Kidney tubule cell (primary cell): ENCODE measurements at regions not wholly inside any gene's neighbourhood (a gene's known extent, or its start where the extent isn't known, plus 50 kb on each side); places are given as distances from the start of the nearest gene placed in this dataset.

ENCODE experiments used
- DNase-seq: peaks from one replicate; pipeline ENCODE4 v3.0.0-alpha.2; 2018; ENCODE audit warnings: low spot score

DNA sequence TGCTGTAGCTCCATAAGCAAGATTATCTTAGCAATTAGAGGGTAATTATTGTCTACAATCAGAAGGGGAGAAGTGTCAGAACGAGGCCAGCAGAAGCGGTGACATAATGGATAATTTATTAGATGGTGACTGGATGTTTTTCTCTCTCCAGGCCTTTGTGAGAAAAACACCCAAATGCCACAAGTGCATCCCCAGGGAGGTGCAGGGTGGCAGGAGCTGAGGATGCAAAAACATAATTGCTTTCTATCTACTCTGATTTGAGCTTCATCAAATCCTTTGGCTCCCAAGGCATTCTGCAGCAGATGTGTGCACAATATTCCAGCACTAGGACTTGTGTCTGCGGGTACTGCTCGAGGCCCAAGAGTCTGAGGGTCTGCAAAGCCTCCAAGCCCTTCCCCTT is 220.1 kb upstream of the SERP2 start:
- no peak for DNase-seq

DNA sequence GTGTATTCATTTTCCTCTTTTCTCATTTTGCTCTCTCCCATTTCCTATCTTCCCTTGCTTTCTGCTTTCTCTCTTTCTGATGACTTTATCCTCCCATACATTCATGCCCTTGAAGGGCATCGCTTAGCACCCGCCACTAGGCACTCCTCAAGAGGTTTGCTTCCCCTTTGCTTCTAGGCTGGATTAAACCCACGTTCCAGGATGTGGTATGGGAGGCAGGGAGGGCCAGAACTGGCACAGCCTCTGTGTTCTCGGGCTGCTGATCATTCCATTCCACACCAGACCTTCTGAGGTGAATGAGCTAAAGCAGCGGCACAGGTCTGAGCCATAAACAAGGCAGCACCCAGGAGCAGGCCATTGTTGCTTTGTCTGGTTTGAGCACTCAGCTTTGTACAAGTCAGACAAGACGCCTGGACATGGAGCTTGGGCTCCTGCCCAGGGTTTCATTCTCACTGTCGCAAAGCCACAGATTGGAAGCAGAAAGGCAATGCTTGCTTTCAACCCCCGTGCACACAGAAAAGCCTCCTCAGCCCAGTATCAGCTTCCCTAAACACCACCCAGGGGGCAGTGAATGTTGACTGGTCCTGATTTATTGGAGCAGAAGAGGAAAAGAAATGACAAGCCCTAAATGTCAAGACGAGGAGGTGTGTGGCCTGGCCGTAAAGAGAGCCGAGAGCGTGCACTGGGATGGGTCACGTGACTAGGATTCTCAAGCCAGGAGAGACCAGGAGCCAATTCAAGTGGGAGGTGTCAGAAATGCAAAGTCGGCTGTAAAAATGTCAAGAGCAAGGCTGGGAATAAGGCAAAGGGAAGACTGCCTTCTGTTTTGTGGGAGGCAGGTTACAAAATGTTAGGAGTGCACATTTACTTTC is 218.0 kb upstream of the SERP2 start:
- DNase-seq, result peak; percentile 15

- no peak for DNase-seq
Observed at GRCh38 chr13:44156294-44156658, 217.3 kb upstream of the SERP2 start.

DNA sequence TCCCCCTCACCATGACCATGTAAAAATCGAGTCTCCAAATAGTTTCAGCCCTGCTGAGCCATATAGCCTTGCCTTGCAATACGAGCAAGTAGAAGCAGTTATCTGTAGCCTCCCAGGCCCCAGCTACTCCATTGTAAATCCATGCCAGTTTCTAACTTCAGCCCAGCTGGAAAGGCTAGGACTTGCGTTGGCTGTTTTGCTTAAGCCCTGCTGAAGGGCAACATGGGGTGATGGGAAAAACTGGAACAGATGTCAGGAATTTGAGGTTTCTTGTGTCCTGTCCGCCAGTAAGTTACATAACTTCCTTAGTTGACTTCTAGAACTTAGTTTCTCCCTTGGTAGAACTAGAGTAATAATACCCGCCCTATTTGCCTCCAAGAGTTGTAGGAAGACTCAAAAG is 216.0 kb upstream of the SERP2 start:
- no peak for DNase-seq

GRCh38 chr13:44158098-44158521 is 215.5 kb upstream of the SERP2 start:
- no peak for DNase-seq

DNA sequence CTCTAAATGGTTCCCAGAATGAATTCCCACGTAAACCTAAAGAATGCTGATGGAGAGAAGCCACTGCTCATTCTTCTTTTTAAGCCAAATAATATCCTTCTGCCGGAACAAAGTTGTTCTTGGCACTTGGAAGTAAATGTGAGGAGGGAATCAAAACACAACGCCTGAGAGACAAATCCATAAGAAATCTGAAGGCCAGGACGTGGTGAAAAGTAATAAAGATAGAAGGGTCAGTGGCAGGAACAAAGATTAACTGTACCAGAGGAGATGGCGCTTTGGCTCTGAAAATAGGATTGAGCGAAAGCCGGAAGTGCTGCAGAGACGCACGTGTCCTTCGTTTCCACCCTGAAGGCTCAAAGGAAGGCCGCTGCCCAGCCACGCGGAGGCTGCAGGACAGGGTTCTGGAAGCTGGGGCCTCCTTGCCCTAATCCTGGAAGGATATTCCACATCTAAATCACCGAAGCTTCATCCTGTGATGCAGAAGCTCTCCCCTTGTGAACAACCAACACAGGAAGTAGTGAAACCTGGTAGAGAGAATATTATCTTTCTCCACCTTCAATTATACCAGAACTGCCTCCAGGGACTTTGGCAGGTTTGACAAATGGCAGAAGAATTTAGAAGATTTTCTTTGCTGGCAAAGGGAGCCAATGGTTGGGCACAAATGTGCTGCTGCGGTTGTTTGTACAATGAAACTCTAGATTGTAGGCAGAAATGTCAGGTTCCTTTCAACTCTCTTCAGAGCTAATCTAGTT is 214.6 kb upstream of the SERP2 start:
- peak; percentile 8 for DNase-seq

DNA sequence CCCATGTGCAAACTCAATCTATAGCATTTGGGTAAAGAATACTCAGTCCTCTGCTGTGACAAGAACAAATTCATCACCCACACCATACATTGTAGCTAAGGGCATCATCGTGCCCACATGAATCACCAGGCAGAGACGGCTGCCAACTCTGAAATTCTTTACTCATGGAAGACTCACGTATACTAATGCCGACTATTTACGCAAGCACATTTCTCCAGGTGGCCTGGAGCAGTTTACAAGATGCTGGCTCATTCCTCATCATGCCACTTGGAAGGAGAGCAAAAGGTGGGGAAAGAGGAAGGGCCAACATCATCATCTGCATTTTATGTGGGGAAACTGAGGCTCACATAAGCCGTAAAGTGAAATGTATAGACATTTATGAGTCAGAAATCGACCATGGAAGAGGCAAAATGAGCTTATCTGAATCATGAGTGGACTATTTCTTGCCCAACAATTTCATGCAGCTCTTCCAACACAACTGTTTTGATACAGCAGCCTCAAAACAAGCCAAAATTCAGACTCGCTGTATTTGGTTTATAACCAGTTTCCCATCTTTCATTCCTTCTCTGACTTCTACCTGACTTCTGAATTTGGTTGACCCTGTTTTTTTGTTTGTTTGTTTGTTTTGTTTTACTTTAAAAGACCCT is 213.9 kb upstream of the SERP2 start:
- DNase-seq, result peak; percentile 34

DNA sequence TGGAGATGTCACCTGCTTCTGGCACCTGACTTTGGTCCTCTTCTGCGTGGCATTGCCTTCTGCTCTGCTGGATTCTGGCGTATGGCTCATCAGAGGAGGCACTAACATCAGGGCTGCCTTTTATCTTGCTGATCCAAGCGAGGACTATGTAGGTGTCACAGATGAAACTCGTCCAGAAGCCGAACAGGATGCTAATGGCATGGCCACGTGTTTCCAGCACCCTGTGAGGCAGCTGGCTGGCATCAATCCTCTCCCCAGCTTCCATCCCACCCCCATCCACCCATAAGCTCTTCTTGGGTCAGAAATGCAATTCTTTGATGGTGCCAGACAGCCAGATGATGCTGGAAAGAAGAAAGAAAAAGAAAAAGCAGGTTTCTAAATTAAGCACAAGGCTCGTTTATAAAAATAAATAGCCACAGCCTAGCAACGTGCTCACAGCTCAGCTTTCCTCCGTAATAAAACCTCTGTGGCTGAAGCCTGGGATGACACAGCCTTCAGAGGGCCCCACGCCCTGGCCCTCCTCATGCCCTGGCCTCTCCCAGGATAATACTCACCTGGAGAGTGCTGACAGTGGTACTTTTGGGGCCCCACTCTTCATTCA is 212.9 kb upstream of the SERP2 start:
- no peak for DNase-seq

DNA sequence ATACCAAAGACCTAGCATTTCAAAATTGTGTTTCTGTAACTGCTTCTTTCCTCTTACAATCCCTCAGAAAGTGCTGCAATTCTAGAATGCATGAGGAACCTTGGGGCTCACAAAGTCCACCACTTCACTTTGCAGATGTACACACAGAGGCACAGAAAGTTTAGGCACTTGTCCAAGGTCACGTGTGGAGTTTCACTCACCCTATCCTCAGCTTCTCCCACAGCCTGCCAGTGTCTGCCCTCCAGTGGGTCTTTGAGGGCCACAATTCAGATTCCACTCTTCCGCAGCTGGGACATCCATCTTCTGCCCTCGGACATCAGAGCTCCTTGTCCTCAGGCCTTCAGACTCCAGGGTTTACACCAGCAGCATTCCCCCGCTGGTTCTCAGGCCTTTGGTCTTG is 210.5 kb upstream of the SERP2 start:
- DNase-seq, result no peak

DNA sequence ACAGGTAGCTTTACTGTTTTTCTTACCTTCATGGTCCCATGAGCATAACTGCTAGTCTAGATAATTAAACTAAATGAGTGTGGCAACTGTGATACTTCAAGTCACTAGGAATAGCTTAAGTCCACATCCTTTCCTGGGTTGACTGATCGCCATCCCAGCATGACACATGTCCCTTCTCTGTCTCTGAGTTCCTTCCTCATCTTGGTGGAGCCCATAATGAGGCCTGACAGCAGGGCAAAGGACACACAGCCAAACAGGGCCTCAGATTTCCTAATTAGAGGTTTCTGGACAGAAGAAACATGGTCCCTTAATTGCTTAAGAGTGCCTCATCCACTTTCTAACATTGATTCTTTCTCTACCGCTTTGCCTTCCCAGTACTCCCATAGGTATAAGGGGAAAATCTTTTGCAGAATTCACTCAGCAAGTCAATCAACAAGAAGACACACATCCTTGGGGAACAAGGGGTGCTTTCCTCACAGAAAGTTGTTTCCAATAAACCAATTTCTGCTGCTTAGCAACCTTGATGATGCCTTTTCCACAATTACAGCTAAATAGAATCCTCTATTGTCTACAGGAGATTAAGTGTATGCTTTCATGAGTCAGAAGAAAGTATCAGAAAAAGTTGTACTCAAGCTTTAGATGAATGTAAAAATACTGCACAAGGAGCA is 208.3 kb upstream of the SERP2 start:
- peak; percentile 51 for DNase-seq

DNA sequence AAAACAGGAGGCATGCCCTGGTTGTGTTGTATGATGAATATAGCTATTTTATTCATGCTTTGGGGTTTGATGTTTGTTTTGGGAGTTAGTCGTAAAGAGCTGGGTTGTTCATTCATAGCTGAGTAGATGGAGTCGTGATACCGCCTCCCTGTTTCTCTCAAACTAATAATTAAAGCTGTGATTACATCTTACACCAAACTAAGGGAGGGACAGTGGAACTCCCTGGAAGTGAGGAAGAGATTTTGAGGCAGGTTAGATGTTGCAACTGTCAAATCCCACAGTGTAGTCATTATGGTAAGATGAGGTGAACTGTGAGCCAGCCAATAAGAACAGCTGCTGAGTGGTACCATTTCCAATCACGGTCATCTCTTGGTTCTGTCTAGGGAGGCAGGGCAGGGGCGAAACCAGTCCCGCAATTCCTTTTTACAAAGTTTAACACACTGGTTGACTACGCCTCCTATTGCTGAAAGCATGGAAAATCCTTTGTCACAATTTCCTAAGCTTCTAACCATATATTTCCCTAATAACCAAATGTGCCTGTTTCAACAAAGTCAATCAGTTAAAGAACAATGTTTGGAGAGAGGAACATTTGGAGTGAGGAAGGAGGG is 207.6 kb upstream of the SERP2 start:
- DNase-seq, result peak; percentile 9

- DNase-seq, result no peak
Observed at GRCh38 chr13:44169018-44169911, 204.4 kb upstream of the SERP2 start.

GRCh38 chr13:44170731-44171130 is 202.9 kb upstream of the SERP2 start:
- DNase-seq, result no peak

DNA sequence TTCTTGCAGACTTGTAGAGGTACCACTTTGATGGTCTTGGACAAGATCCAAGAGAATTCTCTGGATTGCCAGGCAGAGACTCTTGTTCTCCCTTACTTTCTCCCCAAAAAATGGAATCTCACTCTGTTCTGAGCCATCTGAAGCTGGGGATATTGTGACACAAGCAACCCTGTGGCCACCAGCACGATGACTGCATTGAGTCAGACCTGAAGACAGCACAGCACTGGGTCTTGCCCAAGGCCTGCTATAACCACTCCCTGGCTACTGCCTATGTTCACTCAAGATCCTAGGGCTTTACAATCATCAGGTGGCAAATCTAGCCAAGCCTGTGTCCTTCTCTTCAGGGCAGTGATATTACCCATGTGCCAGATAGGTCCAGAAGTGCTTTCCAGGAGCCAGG is 202.5 kb upstream of the SERP2 start:
- no peak for DNase-seq

DNA sequence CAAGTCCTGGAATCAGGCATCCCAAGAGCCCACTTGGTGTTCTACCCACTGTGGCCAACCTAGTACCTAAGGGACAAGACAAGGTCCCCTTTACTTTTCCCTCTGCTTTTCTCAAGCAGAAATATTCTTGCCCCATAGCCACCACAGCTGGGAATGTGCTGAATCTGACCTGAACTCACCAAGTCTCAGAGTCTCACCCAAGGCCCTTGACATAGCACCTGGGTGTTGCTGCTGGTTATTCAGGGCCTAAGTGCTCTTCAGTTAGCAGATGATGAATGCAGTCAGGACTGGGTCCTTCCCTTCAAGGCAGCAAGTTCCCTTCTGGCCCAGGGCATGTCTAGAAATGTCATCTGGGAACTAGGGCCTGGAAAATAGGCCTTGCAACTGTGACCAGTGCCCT is 201.8 kb upstream of the SERP2 start:
- no peak for DNase-seq

DNA sequence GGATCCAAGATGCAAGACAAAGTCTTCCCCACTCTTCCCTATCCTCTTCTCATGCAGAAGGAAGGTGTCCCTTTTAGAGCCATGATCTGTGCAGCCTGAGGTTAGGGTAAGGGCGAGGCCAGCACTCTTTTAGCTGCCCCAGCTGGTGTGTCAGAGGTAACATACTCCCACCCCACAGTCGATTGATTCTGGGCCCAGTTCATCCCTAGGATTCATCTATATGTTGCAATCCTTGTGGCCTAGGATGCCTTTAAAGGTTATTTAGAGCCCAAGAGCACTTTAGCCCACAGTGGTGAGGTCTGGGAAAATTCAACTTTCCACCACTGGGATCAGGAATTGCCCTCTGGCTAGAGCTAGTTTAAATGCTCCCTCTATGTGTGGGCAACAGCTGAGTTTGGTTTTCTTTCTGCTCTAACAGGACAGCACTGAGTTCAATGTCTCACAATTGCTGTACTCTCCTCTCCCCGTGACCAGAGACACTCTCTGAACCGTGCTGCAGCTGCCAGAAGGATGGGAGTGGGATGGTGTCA is 201.3 kb upstream of the SERP2 start:
- no peak for DNase-seq

GRCh38 chr13:44174769-44175425 is 198.7 kb upstream of the SERP2 start:
- peak; percentile 58 for DNase-seq

GRCh38 chr13:44176173-44176572 is 197.5 kb upstream of the SERP2 start:
- no peak for DNase-seq

GRCh38 chr13:44180876-44181536 is 192.6 kb upstream of the SERP2 start:
- no peak for DNase-seq
